Umbilical cord (tissue), 1 donor: ENCODE measurements at regions not wholly inside any gene's neighbourhood (a gene's known extent, or its start where the extent isn't known, plus 50 kb on each side); places are given as distances from the start of the nearest gene placed in this dataset.
"Not testable (repeated sequence)": the region's sequence is repeated elsewhere in the genome, so short reads cannot be mapped to it uniquely, and the experiment has no call there.

Experiments
- DNase-seq: peaks from one replicate; pipeline ENCODE4 v3.0.0-alpha.2; 2015; ENCODE audit warnings: low spot score

DNA sequence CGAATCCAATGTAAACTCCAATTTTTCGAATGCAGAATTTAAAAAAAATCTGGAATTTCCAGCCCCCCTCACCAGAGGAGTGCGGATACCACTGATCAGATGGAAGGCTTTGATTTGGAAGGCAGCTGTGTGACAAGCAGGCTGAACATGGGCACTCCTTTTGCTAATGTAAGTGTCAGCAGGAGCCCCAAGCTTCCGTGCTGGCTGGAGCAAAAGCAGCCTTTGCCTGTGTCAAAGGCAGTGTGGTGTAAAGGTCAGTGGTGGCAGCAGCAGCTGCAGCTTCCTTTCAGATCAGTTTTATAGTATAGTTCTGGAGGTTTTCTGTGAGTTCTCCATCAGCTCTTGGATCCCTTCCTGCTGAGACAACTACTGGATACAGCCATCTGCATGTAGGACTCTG lies 259.9 kb downstream of the CTH start:
- DNase-seq = no peak

- DNase-seq = no peak
Observed at GRCh38 chr1:70672442-70672888, 261.4 kb downstream of the CTH start.

DNA sequence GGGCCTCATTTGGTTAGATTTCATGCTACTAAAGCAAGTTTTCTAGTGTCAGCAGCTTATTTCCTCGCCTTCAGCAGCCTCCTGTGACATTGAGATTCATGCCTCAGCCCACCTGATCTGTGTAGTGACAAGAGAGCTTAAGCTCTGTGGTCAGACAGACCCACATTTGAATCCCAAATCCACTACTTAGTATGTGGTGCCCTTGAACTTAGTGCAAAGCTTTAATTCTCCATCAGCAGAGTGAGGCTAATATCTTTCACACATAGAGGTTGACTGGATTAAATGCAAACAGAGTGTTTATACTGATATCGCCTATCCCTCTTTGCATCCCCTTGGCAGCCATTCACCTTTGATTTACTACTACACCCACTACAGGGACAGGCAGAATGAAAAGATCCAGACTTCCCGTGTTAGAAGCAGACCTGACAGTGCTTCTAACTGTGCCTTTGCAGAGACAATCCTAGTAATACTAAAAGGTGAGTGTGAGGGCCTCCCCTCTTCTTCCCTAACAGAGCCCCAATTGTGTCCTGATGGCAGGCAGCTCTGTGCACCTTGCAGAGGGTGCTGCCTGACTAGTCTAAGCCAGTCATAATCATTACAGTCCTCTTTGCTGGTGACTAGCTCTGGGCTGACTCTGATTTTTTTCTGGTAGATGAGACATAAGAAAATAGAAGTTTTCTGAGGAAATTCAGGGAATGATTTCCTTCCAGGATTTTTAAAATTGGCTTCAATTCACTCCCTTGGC lies 264.0 kb downstream of the CTH start:
- DNase-seq = peak; percentile 24

DNA sequence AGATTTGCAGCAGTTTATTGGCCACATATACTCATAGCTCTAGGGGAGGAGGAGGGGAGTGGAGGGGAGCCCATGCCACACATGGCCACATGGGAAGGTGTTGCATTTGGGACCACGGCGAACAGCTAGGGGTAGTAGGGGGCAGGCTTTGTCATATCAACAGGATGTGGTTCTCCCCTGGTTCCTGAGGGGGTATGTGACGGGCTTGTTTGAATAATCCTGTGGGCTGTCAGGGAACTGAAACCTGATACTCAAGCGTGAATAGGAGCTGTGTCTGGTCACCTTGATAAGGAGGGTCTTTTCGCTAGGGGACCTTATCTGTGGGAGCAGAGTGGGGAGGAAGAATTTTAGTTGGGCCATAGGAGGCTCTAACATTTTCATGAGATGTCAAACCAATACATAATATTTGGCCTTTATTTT lies 264.7 kb downstream of the CTH start:
- DNase-seq = no peak

DNA sequence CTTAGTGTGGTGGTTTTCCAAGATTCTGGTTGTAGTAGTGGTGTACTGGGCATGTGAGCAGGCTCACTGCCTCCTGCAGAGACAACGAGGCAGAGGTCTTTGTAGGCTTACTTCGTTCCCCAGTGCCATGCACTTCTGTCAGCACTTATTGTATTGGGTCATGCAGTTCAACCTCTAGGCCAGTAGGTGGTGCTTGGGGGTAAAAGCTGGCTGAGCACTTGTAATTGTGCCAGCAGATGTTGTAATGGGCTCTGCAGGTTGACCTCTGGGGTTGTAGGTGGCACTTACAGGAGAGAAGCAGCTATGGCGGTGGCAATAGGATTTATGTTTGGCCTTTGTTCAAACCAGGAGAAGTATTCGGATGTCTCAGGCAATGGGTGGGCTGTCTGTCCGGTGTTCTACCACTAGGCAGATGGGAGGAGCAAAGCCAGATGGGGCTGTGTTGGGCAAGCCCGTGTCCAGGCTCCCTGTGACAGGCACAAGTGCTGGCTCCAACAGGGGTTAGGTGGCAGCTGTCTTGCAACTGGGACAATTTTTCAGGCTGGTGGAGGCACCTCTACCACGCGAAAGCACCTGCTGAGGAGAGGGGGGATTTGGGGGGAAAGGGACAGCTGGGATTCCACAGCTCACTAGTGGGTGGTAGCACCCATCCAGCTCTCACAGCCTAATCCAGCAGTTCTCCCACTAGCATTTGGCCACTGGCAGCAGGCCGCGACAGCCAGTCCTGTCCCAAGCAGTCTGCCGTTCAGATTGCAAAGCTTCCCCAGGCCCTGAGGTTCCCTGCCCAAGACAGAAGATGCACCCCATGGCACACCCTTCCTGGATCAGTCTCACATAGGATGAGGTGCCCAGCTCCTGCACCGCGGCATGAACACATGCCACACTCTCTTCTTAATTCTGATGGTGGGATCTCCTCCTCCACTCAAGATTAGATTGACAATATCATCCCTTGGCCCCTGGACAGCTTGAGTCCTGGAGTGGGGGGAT lies 274.5 kb downstream of the CTH start:
- DNase-seq = peak; percentile 54

DNA sequence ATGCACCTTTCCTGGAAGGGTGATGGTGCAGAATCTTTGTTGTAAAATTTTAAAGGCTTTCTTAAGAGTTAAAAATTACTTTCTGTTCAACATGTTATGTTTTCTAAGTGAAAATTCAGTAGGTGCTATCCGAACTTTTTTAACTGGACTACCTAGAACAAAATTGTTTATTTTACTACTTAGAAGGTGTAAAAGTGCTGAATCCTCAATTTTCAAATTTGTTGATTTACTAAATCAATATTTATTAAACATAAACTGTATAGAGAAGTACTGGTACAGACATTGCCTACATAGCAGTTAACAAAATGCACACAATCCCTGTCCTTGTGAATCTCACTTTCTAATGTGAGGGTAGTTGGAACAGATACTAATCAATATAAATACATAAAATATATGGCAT lies 277.5 kb downstream of the CTH start:
- no peak for DNase-seq

DNA sequence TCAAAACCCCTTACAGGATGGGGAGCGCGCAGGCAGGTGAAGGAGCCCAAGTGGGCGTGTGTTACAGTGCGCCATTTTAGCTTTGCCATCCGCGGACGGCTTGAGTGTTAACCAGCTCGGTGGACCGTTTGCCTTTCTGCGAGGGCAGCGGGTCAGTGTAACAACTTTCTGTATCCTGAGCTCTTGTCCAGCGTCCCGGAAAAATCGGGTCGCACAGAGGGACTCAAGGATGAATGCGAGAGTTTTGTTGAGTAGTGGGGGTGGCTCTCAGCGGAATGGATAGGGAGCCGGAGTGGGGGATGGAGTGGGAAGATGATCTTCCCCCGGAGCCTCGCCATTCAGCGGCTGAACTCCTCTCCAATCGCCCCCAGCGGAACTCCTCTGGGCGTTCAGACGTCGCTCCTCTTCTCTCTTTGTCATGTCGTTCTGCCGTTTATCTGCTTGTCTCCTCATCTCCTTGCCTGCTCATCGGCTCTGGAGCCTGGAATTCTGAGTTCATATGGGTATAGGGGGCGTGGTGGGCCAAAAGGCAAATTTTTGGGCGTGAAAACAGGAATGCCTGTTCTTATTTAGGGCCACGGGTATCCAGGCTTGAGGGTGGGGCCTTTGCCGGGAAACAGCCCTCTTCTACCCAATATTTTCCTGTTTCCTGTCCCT lies 295.4 kb downstream of the CTH start:
- DNase-seq = peak; percentile 14

GRCh38 chr1:70707214-70707613 lies 296.1 kb downstream of the CTH start:
- DNase-seq = peak; percentile 11

DNA sequence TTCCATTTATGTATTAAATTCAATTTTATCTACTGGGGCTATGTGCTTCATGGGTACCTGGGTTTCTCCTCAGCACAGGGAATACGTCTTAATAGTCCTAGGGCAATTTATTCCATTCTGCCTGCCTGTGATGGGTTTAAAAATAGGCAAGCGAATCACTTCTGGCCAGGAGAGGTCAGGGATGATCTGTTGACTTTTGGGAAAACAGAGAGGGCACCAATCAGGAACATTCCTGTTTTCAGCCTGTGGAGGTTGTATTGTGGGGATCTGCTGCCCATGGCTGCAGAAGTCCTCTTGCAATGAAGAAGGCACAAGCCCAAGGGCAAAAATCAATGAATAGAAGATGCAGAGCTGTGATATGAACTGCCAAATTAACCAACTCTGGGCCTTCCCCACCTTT lies 303.1 kb downstream of the CTH start:
- no peak for DNase-seq

- no peak for DNase-seq
Observed at GRCh38 chr1:70717211-70717610, 306.1 kb downstream of the CTH start.

DNA sequence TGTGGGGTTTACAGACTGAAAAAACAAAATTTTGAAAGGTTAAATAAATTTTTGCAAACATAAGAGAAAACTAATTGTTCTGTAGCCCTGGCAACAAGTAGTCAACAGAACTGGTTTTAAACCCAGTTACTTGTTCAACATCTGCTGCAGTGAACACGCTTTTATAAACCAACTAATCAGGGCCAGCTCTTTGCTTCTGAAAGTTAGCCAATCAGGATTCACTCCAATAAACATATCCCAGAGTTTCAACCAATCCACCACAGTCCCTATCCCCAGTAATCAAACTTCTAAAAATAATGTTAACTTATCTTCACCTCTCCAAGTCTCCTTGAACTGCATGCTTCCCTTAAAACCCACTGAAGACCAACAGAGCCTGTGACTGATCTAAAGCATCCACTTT lies 306.6 kb downstream of the CTH start:
- no peak for DNase-seq

GRCh38 chr1:70718086-70718630 lies 307.1 kb downstream of the CTH start:
- DNase-seq = no peak

- no peak for DNase-seq
Observed at GRCh38 chr1:70719154-70719553, 308.1 kb downstream of the CTH start.

GRCh38 chr1:70720109-70720508 lies 309.0 kb downstream of the CTH start:
- no peak for DNase-seq

- DNase-seq = no peak
Observed at GRCh38 chr1:70720521-70720920, 309.5 kb downstream of the CTH start.

- DNase-seq = no peak
Observed at GRCh38 chr1:70727886-70728489, 316.9 kb downstream of the CTH start.

DNA sequence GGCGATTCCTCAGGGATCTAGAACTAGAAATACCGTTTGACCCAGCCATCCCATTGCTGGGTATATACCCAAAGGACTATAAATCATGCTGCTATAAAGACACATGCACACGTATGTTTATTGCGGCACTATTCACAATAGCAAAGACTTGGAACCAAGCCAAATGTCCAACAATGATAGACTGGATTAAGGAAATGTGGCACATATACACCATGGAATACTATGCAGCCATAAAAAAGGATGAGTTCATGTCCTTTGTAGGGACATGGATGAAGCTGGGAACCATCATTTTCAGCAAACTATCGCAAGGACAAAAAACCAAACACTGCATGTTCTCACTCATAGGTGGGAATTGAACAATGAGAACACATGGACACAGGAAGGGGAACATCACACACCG lies 311.1 kb downstream of the PTGER3 start:
- DNase-seq = not testable (repeated sequence)

GRCh38 chr1:70737125-70737524 lies 310.5 kb downstream of the PTGER3 start:
- DNase-seq = no peak

GRCh38 chr1:70738624-70739023 lies 309.0 kb downstream of the PTGER3 start:
- DNase-seq = no peak

DNA sequence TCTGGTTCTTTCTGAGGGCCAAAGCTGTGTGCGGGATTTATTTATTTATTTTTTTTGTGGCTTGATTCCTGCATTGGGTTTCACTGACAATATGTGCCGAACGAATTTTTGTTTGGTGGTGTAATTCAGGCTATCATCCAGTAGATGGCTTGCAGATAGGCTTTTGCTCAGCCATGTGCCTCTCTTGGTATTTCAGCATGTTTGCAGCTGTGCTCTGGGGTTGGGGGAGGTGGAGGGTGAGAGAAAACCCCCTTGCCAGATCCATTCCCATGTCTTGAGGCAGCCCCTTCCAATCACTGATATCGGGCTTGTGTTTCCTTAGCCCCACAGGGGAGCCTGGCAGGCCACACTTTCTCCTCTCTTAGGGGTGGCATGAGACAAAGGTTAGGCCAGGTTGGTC lies 302.4 kb downstream of the PTGER3 start:
- no peak for DNase-seq

DNA sequence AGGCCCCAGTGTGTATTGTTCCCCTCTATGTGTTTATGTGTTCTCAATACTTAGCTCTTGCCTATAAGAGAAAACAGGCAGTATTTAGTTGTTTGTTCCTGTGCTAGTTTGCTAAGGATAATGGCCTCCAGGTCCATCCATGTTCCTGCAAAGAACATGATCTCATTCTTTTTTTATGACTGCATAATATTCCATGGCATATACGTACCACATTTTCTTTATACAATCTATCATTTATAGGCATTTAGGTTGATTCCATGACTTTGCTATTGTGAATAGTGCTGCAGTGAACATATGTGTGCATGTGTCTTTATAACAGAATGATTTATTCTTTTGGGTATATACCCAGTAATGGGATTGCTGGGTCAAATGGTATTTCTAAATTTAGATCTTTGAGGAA lies 301.6 kb downstream of the PTGER3 start:
- DNase-seq = not testable (repeated sequence)
